ENCODE measurements at regions not wholly inside any gene's neighbourhood (a gene's known extent, or its start where the extent isn't known, plus 50 kb on each side); places are given as distances from the start of the nearest gene placed in this dataset.

- WGBS, 2 donors: 38 to 41% methylated on average over 1 of the region's 1 CpG
- Histone ChIP-seq H3K36me3 (no peaks in the 10 kb centered on the region), H3K4me1 (no peaks in the 10 kb centered on the region), H3K27ac (no peak overlapping the region), H3K9me3 (peaks cover 0 to 8% (median 0%) of the 10 kb centered on the region in 11 donors), H3K4me3 (no peak overlapping the region), H3K27me3 (no peaks in the 10 kb centered on the region)
- DNase-seq (no peak), ATAC-seq (no peak)
- TF ChIP-seq CTCF (IDR thresholded peaks at IDR 0.05): no peak
- intact Hi-C loops (cut with DNase I): no loop called here
These were observed 268.4 kb upstream of the NRIP1 start for GRCh38 chr21:15333136-15333710.

- Histone ChIP-seq H3K27me3 (no peaks in the 10 kb centered on the region), H3K4me1 (no peaks in the 10 kb centered on the region), H3K4me3 (no peak overlapping the region), H3K27ac (no peak overlapping the region), H3K9me3 (peaks cover 0 to 8% (median 0%) of the 10 kb centered on the region in 11 donors), H3K36me3 (no peaks in the 10 kb centered on the region)
- intact Hi-C loops (cut with DNase I): no loop called here
- DNase-seq (no peak), ATAC-seq (no peak)
- 92 to 95% methylated on average over 2 of the region's 2 CpGs for WGBS, 2 donors
- no peak for TF ChIP-seq CTCF (IDR thresholded peaks at IDR 0.05)
These were observed 269.2 kb upstream of the NRIP1 start for GRCh38 chr21:15333951-15334350.

- Histone ChIP-seq H3K9me3 (no peaks in the 10 kb centered on the region), H3K4me1 (no peaks in the 10 kb centered on the region), H3K4me3 (no peak overlapping the region), H3K36me3 (no peaks in the 10 kb centered on the region), H3K27me3 (no peaks in the 10 kb centered on the region), H3K27ac (no peak overlapping the region)
- intact Hi-C loops (cut with DNase I): no loop called here
- 55 to 68% methylated on average over 1 of the region's 1 CpG for WGBS, 2 donors
- no peak for ATAC-seq
- no peak for TF ChIP-seq CTCF (IDR thresholded peaks at IDR 0.05)
- no peak for DNase-seq
These were observed 278.3 kb upstream of the NRIP1 start for GRCh38 chr21:15343066-15343465.

- Histone ChIP-seq H3K4me3 (no peak overlapping the region), H3K27me3 (no peaks in the 10 kb centered on the region), H3K36me3 (no peaks in the 10 kb centered on the region), H3K9me3 (peaks cover 0 to 4% (median 0%) of the 10 kb centered on the region in 11 donors), H3K27ac (no peak overlapping the region), H3K4me1 (peaks cover 0 to 10% (median 0%) of the 10 kb centered on the region in 9 donors)
- WGBS, 2 donors: 86 to 88% methylated on average over 7 of the region's 7 CpGs
- intact Hi-C loops (cut with DNase I): no loop called here
- TF ChIP-seq CTCF (IDR thresholded peaks at IDR 0.05): no peak
- ATAC-seq (no peak), DNase-seq (no peak)
These were observed 287.2 kb upstream of the NRIP1 start for GRCh38 chr21:15352009-15352408.
